ENCODE measurements at regions not wholly inside any gene's neighbourhood (a gene's known extent, or its start where the extent isn't known, plus 50 kb on each side); places are given as distances from the start of the nearest gene placed in this dataset.
A peak's percentile ranks its signal among the peaks of the same experiment; 100 is the strongest.
"Not testable (repeated sequence)": the region's sequence is repeated elsewhere in the genome, so short reads cannot be mapped to it uniquely, and the experiment has no call there.

DNA sequence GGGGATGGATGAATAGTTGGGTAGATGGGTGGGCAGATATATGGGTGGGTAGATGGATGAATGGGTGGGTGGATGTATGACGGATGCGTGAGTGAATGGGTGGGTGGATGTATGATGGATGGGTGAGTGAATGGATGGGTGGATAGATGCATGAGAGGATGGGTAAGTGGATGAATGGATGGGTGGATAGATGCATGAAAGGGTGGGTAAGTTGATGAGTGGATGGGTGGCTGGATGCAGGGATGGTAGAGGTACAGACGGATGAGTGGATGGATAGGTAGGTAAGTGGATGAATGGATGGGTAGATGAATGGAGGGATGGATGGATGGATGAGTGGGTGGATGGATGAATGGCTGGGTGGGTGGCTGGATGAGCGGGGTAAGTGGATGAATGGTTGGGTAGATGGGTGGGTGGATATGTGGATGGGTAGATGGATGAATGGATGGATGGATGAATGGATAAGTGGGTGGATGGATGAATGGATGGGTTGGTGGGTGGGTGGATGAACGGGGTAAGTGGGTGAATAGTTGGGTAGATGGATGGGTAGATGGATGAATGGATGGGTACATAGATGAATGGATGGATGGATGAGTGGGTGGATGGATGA lies 208.9 kb downstream of the NPIPB11 start:
- not testable (repeated sequence) for DNase-seq

DNA sequence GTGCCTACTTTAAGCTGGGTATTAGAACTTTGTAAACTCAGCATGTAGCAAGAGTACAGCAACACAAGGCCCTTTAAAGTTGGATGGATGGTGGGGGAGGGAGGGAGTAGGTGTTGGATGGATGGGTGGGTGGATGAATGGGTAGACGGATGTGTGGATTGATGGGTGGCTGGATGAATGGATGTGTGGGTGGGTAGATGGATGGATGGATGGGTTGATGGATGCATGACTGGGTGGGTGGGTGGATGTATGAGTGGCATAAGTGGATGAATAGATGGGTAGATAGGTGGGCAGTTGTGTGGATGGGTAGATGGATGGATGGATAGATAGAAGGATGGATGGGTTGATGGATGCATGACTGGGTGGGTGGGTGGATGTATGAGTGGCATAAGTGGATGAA lies 209.8 kb downstream of the NPIPB11 start:
- DNase-seq: not testable (repeated sequence)

GRCh38 chr16:29195116-29195872 lies 210.4 kb downstream of the LAT start:
- DNase-seq: not testable (repeated sequence)

DNA sequence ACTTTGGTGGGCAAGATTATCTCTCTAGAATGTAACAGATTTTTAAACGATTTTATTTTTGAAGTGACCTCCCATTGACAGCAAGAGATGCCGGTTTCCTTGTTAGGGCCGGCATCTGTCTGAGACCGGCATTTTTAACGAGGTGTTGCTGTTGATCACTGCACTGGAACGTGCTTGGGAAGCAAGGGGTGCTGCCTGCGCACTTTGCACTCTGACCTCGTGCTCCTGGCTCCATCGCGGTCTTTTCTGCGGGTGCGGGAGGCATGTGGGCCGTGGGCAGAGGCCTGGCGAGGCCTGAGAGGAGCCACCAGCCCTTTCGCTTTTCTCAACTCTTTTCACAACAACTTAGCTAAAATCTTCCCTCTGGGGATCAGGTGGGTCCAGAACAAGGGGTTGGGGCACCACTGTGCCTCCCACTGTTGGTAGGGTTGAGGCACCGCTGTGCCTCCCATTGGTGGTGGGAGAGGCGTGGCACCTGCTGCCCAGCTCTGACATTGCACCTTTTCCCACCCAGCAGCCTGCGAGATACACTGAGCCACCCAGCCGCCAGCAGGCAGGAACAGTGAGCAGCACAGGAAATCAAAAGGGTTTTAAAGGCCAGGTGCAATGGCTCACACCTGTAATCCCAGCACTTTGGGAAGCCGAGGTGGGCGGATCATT lies 209.5 kb downstream of the LAT start:
- DNase-seq: not testable (repeated sequence)

GRCh38 chr16:29193634-29194033 lies 208.8 kb downstream of the LAT start:
- not testable (repeated sequence) for DNase-seq

- not testable (repeated sequence) for DNase-seq
Observed at GRCh38 chr16:29193248-29193574, 208.4 kb downstream of the LAT start.

GRCh38 chr16:29192329-29193247 lies 207.7 kb downstream of the LAT start:
- DNase-seq: no peak

- DNase-seq: not testable (repeated sequence)
Observed at GRCh38 chr16:29191636-29192180, 206.9 kb downstream of the LAT start.

DNA sequence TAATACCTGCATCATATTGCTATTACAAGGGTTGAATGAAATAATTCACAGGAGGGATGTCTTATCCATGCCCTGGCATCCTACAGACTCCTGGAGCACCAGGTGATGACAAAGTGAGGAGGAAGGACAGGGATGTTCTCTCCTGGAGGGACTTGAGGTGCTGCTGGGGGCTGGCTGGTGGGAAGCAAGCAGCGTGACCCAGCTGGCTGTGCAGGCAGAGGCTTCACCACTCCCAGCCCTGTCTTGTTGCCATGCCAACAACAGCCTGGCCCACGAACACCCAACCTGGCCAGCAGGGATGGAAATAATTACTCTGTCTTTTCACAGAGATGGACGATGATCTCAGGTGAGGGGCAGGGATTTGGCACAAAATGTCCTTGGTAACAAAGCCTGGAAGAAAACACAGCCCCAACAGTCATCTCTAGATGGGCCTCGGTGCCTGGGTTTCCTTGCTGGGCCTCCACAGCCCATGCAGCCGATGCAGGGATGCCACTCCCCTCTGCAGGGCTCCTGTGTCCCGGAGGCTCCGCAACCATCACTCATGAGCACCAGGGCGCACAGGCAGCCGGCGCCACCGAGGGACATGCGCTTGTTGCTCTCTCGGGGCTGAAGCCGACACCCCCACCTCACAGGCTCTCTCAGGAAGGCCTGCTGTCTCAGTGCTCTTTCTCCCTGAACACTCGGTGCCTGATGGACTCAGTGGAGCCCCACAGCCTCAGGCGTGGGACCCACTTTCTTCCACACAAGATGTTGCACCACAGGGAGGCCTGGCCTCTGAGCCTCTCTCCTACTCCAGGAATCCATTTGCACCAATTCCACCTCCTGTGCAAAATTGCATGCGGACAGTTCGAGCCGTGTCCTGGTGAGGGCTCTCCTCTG lies 205.9 kb downstream of the LAT start:
- DNase-seq: not testable (repeated sequence)

DNA sequence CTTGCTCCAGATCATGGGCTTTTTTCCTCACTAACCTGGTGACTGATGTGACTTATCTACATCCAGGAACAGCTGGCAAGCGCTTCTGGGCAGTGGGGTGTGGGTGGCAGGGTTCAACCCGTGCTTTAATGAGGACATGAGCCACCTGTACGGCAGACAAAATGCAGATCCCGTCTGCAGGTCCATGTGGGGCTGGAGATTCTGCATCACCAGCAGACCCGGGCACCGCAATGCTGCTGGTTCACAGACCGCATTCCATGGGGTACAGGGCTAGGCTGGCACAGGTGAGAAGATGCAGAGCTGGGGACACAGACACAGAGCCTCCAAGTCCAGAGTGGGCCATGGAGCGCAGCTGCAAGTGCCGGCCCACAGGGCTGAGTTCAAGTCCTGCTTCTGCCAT lies 204.0 kb downstream of the LAT start:
- DNase-seq: not testable (repeated sequence)

- DNase-seq: not testable (repeated sequence)
Observed at GRCh38 chr16:29186306-29187220, 201.7 kb downstream of the LAT start.

DNA sequence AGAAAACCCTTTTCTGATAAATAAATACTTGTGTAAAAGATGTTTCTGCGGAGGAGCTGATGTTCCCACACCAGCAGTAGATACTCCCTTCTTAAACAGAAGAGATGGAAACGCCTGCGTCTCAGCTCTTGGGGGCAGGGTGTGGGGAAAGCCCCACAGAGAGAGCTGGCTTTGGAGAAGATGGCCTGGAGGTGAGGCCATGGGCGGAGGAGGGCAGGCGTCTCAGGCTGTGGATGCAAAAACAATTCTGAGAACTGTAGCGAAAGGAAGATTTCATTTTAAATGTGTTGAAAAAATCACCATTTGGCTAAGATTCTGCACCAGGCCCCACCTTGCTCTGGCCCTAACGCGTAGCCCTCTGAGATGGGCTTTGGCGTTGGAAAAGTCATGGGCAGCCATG lies 201.0 kb downstream of the LAT start:
- DNase-seq: not testable (repeated sequence)

- not testable (repeated sequence) for DNase-seq
Observed at GRCh38 chr16:29184738-29185438, 200.0 kb downstream of the LAT start.

DNA sequence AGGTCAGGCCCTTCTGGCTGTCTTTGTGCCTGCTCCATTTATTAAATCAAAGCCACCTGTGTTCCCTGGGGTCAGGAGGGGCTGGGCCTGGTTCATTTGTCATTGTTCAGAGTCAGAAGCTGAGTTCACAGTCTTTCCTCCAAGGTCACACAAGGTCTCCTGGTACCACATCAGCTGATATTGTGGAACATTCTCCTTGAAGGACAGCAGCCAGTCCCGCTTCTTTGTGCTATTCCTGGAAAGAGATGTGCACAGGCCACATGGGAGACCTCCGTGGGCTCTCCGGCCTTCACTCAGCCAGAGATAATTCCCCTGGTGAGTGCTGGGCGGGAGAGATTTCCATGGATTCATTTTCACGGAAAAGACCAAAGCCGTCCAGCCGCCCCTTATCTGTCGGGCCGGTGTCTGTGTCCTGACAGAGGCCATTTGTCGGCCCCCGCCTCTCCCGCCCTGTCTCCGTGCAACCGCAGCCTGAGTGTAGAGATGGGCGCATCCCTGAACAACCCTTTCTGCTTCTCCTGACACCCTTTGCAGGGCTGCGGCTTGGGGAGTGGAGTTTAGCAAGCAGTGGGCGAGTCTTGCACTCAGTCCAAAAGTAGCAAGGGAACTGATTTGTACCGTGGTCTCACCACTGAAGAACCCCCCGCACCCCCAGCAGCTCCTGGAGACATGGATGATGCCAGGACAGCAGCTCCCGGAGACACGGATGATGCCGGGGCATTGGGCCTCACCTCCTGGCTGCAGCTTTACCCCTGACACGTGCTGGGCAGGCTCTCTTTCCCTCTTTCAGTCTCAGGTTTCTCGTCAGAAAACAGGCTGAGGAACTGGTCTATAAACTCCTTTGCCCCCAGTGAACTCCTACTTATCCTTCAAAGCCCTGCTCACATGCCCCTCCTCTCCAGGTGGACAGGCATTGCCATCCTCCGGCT lies 198.4 kb downstream of the LAT start:
- DNase-seq: not testable (repeated sequence)

- DNase-seq: no peak
Observed at GRCh38 chr16:29182501-29182900, 197.6 kb downstream of the LAT start.

- DNase-seq: peak; percentile 44
Observed at GRCh38 chr16:29181921-29182411, 197.1 kb downstream of the LAT start.

DNA sequence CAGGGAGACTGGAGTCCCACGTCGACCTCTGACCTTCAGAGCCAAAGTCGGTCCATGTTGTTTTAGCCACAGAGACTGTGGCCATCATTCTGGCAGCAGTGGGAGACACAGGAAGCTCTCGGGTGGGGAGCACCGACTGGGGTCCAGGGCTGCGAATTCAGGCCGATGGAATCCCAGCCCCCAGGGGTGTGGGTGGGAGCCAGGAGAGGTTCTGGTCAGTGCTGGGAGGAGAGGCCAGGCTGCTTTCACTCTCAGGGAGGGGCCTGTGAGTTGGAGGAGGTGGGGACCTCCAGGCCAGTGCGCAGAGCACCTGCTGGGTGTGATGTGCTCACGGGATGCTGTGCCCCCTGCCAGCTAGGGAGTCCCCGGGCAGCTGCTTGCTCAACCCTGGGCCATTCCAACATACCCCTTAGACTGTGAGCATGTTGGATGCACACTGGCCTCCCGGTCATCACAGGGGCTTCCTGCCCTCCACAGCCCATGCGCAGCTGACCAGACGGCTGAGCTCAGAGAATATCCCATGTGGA lies 196.5 kb downstream of the LAT start:
- not testable (repeated sequence) for DNase-seq

DNA sequence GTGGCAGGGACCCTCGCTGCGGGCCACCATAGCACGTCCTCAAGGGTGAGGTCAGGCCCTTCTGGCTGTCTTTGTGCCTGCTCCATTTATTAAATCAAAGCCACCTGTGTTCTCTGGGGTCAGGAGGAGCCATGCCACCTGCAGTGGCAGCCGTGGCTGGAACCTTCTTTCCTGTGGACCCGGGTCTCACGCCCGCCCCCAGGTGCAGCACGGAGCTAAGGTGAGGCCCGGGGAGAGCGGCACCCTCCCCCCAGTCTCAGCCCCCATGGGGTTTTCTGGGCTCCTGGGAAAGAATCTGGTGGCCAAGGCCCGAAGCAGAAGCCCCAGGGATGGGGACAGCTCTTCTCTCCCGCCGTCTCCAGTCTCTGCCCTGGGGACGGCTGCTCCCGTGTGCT lies 195.4 kb downstream of the LAT start:
- not testable (repeated sequence) for DNase-seq

Data from RPMI8226 (cell line).